UCSD-AML1 (cell line): ENCODE measurements at regions not wholly inside any gene's neighbourhood (a gene's known extent, or its start where the extent isn't known, plus 50 kb on each side); places are given as distances from the start of the nearest gene placed in this dataset.

Experiments
- DNase-seq: peaks from one replicate; lab custom pipeline; 2025; ENCODE audit not compliant: unreplicated experiment; lab: John Stamatoyannopoulos, UW

- no peak for DNase-seq
Observed at GRCh38 chr1:29969576-29969975, 733.3 kb downstream of the PTPRU start.

DNA sequence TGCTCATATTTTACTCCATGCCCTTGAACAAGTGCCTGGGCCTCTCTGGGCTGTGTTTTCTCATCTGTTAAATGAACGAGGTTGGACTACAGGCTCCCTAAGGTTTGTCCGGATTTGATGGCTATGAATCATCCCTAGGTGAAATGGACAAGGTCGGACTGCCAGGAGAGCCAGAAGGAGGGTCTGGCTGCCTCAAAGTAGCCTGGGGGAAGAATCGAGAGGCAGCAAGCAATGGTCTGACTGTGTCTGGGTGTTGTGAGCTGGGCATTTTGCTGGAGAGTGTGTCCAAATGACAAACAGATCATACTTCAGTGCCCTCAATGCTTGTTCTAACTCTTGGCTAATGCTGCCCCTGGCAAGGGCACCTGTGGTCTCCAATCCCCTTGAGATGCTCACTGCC, 730.9 kb downstream of the PTPRU start:
- no peak for DNase-seq

GRCh38 chr1:29966526-29967045, 730.3 kb downstream of the PTPRU start:
- DNase-seq = no peak

- no peak for DNase-seq
Observed at GRCh38 chr1:29964718-29965533, 728.6 kb downstream of the PTPRU start.

GRCh38 chr1:29963946-29964345, 727.6 kb downstream of the PTPRU start:
- DNase-seq = no peak

DNA sequence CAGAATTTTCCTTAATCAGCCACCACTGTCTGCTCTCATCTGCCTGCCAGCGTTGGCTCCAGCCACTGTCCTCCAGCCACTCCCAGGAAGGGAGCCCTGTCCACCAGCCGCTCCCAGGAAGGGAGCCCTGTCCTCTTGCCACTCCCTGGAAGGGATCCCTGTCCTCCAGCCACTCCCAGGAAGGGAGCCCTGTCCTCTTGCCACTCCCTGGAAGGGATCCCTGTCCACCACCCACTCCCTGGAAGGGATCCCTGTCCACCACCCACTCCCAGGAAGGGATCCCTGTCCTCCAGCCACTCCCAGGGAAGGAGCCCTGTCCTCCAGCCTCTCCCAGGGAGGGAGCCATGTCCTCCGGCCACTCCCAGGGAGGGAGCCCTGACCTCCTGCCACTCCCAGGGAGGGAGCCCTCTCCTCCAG, 726.5 kb downstream of the PTPRU start:
- no peak for DNase-seq

- DNase-seq = no peak
Observed at GRCh38 chr1:29962336-29962735, 726.0 kb downstream of the PTPRU start.

DNA sequence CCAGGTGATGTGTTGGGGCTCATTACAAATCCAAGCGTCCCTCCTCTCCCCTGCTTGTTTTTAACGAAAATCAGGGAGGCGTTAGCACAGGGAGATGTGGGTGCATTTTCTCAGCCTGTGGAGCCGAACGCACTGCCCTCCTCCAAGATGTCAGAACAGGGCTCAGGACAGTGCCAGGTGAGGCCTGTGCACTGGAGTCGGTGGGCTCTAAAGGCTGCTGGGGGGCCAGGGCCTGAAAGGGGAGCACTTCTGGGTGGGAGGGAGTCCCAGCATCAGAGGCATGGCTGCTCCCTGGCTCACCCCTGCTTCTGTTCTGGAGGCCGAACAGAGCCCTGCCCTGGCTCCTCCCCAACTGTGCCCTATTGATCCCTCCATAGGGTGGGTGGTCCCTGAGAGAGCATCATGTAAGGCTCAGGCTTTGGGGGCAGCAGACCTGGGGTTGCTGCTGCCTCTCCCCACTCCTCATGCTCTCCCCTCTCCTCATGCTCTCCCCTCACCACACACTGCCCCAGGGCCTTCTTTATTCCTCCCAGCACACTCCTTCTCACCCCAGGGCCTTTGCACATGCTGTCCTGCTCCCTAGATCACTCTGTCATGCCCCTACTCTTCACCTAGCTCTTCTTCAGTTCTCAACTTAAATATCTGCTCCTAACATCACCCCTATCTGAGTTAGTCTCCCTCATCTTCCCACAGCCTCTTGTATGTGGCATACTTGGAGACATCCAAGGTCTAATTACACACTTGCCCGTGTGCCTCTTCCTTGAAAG, 725.2 kb downstream of the PTPRU start:
- DNase-seq = no peak

GRCh38 chr1:29960876-29961275, 724.6 kb downstream of the PTPRU start:
- no peak for DNase-seq

DNA sequence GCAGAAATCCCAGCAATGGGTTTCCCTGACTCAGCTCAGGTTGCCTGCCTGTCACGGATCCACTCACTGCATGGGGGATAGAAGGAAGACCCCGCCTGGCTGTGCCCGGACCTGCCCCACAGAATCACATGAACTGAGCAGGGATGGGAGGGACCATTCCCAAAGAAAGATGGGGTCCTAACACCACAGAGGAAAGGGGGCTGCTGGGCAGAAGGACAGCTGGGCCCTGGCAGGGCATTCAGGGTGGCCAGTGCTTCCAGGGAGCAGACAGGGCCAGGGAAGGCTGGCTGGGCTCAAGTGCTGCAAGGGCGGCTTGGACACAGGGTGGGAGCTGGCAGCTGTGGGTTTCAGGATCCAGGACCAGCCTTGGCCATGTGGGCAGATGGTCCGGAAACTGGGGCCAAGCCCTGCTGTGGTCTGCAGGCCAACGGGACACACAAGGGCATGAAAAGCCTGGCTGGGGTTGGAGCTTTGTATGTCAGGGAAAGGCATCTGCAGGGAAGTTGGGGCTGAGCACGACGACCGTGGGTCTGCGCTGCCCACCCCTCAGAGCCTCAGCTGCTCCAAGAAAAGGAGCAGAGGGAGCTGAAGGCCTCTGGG, 723.9 kb downstream of the PTPRU start:
- no peak for DNase-seq

GRCh38 chr1:29959356-29959755, 723.0 kb downstream of the PTPRU start:
- no peak for DNase-seq

- no peak for DNase-seq
Observed at GRCh38 chr1:29958271-29958670, 721.9 kb downstream of the PTPRU start.

GRCh38 chr1:29956349-29957030, 720.2 kb downstream of the PTPRU start:
- DNase-seq = no peak

DNA sequence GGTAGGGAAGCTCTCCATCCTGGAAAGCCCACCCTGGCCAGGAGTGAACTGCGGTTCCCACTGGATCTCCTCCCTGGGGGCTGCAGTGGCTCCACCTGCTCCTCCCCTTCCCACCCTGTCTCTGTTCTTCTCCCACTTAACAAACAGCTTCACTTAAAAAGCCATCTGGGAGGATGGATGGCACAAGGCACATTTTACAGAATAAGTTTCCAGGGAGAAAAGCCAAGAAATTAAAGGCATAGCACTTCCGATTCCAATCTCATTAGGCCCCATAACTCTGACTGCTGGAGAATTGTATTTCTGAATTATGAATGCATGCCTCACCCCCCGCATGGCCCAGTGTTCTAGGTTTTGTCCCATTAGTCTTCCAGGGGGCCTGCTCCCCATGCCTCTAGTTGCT, 718.3 kb downstream of the PTPRU start:
- no peak for DNase-seq

DNA sequence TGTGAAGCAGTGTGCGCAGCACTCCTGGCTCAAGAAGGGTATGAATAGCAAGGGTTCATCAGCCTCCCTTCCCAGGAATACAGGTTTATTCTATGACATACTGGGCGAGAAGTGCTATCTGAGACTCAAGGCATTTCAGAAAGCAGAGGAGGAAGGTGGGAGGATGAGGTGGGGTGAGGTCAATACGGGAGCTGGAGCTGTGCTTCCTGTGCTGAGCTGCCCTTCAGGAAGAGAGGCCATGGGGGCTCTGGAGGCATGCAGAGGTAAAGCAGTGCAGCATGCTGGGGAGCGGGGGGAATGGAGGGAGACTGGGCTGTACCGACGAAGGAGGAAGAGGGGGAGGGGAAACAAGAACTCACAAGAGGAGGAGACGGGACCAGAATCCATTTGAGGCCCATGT, 717.6 kb downstream of the PTPRU start:
- peak; percentile 69 for DNase-seq

GRCh38 chr1:29949676-29950075, 713.4 kb downstream of the PTPRU start:
- no peak for DNase-seq

- DNase-seq = peak; percentile 80
Observed at GRCh38 chr1:29948581-29948980, 712.3 kb downstream of the PTPRU start.

GRCh38 chr1:29946057-29946456, 709.7 kb downstream of the PTPRU start:
- no peak for DNase-seq

DNA sequence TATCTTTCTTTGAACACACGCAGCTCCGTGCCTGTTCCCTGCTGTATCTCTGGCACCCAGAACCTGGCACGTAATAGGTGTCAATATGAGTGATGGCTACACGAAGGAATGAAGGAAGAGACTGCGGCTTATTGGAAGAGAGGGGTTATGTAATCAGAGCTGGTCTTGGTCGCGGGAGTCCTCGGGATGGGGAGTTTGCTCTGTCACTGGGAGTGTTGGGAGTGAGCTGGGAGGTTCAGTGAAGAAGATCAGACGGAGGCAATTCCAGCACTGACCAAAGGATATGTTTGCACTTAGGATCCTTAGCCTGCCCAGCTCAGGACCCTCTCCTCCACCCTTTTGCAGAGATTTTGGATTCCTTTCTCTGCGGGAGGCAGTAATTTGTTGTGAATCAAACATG, 709.1 kb downstream of the PTPRU start:
- no peak for DNase-seq

GRCh38 chr1:29944253-29944905, 708.1 kb downstream of the PTPRU start:
- peak; percentile 64 for DNase-seq

GRCh38 chr1:29943034-29943433, 706.7 kb downstream of the PTPRU start:
- DNase-seq = no peak
